Epithelial cell of prostate (primary cell): ENCODE measurements at regions not wholly inside any gene's neighbourhood (a gene's known extent, or its start where the extent isn't known, plus 50 kb on each side); places are given as distances from the start of the nearest gene placed in this dataset.
A peak's percentile ranks its signal among the peaks of the same experiment; 100 is the strongest.

Experiments used
- DNase-seq: peaks from one replicate; pipeline ENCODE4 v3.0.0-alpha.2; 2011; ENCODE audit warnings: low read depth, low spot score
- H3K27ac ChIP-seq: fragments of 450-650 bp; 2 replicates; pipeline ENCODE4 v1.5.1; 2017; ENCODE audit warnings: mild to moderate bottlenecking

DNA sequence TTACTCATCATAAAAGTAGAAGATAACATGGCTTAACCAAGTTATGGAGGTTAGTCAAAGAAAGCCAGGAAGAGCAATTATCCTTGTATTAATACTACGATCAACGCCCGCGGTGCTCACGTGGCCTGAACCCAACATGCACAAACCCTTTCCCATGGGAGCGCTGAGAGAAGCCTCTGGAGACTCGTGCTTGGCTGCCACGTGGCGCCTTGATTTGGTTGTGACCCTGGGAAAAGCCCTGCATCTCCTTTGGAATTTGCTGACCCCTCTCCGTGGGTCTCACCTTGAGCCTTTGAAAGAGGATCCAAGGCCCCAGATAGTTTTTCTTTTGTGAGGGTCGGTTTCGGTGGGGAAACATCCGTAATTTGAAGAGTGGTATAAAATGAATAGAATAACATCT is 255.6 kb downstream of the DCDC2C start:
- H3K27ac ChIP-seq, result no peak overlapping the region
- no peak for DNase-seq

DNA sequence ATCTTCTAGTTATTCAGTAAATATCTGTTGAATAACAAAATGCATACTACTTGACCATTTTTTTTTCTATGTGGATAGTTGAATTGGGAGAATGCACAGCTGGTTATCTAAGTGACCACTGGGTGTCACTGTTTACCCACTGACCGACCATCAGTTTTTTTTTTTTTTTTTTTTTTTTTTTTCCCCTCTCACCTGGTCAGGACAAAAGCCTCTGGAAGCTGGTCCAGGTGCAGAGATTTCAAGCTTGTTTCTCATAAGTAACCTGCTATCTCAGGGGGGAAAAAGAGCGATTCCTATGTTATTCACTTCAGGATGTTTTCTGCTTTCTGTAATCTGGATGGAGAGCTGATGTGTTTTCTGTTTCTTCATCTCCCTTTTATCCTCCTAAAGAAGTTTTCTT is 256.0 kb downstream of the DCDC2C start:
- no peak overlapping the region for H3K27ac ChIP-seq
- DNase-seq, result no peak

DNA sequence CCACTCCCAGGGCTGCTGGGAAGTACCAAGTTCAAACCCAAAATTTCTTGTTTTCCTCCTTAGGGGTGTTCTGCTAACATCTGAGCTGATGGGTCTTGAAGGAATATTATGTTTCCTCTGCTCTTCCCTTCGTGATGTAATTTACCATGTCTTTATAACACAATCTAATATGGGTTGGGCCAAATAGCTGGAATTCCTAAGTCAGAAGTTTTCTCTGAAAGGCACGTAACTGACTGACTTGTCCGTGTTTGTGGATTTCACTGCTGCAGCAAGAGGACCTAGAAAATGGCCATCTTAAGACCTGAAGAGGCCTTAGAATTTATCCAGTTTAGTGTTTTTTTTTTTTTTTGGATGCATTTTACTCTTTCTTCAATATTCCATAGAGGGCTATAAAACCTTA is 256.7 kb downstream of the DCDC2C start:
- no peak overlapping the region for H3K27ac ChIP-seq
- no peak for DNase-seq

DNA sequence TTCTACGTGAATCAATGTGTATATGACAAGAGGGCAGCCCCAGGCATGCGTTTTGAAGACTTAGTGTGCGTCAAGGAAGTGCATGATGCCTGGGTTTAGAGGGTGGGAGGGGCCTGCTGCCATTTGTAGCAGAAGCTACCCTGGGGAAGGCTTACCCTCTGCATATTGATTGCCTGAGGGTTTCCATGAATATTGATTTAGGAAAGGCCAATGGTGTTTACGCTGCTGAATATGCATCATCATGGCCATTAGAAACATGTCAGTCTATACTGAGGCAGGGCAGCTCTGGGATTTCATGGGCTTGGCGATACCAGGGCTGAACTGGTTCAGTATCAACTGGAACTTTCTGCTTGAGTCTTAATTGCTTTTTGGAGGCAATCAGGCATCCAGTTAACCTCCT is 259.3 kb downstream of the DCDC2C start:
- no peak overlapping the region for H3K27ac ChIP-seq
- DNase-seq, result no peak

DNA sequence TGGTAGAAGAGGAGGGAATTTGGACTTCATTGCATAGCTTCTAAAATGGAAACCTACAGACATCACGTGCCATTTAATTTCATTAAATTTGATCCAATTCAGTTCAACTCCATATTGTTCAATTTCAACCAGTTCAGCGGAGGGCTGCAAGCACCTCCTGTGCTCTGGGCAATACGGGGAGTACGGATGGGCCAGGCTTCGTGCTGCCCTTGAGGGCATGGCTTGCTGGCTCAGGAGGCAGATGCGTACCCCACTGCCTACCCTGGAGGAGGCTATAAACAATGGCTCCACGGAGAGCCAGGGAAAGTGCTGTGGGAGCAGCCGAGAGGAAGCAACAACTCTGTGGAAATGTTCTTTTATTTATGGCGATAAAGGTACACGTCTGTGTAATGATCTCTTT is 261.8 kb downstream of the DCDC2C start:
- no peak for DNase-seq
- no peak overlapping the region for H3K27ac ChIP-seq

DNA sequence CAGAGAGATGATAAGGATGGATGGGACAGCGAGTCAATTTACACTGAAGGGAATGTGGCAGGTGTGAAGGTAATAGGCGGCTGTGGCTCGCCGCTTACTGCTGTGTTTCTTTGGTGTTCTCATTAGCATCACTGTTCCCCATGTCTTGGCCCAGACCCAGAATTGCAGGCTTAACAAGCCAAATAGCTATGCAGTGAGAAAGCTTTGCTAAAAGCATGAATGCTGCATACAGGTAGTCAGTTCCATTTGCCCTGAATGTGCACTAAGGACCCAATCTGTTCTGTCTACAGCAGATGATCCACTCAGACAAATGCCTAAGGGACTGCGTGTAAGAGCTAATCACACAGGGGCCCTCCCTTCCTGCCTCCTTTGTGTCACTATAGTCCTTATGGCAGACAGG is 262.6 kb downstream of the DCDC2C start:
- no peak for DNase-seq
- H3K27ac ChIP-seq, result no peak overlapping the region

DNA sequence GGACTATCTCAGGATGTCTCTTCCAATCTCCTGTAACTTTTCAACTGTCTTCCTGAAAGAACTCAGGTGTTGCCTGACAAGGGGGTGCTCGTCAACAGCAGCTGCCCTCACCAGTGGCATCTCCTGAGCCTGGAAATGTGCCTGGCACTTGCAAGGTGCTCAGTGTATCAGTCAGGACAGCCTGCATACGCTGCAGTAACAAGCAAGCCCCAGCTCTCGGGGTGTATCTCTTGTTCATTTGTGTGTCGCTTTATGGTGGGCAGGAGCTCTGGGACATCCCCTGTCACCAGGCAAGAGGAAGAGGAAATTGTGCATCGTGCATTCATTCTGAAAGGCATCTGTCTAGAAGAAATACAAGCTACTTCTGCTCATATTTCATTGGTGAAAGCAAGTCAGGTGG is 263.1 kb downstream of the DCDC2C start:
- DNase-seq, result no peak
- H3K27ac ChIP-seq, result no peak overlapping the region

DNA sequence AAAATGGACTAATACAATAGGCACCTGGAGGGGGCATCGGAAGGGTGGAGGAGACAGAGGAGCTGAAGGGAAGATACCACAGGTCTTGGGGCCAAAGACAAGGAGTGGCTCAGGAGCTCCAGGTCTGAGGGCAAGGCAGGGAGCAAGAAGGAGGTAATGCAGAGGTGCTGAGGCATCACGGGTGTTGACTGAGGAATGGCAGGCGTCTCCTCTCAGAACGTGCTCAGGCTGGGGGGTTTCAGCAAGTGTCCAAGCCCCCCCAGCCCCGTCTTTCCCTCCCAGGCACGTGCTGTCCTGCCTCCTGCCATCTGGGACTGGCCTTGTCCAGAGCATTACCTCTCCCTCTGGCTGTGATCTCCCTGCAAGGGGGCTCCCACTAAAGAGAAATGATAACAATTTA is 265.4 kb downstream of the DCDC2C start:
- no peak overlapping the region for H3K27ac ChIP-seq
- no peak for DNase-seq

DNA sequence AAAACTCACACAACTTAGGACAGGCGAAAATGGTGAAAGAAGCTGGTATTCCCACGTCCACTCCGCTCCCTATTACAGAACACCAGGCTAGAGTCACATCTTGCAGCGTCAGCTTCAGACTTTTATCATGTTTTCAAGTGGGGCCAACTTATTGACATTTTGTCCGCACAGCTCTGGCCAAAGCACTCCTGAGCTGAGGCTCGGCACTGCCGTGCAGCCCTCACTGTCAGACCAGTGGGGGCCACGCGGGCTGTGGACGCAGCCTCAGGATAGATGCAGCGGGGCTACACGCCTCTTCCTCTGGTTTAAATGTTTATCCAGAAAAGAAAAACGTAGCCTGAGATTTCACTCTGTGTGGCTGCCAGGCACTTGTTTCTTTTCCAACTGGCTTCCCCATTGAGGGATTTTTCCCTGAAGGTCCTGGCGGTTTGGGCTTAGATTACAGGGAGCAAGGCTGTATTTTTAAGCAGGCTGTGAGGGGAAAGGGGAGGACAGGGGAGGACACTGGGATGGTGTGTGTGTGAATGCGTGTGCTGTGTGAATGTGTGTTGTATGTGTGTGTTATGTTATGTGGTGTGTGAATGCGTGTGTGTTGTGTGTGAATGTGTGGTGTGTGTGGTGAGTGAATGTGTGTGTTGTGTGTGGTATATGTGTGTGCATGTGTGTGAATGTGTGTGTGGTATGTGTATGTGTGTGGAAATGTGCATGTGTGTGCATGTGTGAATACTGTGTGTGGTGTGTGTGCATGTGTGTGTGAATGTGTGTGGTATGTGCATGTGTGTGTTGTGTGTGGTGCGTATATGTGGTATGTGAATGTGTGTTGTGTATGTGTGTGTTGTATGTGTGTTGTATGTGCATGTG is 267.6 kb downstream of the DCDC2C start:
- DNase-seq, result no peak
- H3K27ac ChIP-seq, result no peak overlapping the region

DNA sequence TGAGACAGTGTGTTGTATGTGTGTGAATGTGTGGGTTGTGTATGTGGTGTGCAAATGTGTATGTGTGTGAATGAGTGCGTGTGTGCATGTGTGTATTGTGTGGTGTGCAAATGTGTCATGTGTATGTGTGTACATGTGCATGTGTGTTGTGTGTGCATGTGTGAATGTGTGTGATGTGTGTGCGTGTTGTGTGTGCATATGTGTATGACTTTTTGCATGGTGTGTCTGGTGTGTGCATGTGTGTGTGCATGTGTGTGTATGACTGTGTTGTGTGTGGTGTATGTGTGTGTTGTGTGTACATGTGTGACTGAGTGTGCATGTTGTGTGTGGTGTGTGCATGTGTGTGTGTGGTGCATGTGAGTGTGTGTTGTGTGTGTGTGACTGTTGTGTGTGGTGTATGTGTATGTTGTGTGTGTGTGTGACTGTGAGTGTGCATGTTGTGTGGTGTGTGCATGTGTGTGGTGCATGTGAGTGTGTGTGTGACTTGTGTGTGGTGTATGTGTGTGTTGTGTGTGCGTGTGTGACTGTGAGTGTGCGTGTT is 268.3 kb downstream of the DCDC2C start:
- DNase-seq, result no peak
- no peak overlapping the region for H3K27ac ChIP-seq

DNA sequence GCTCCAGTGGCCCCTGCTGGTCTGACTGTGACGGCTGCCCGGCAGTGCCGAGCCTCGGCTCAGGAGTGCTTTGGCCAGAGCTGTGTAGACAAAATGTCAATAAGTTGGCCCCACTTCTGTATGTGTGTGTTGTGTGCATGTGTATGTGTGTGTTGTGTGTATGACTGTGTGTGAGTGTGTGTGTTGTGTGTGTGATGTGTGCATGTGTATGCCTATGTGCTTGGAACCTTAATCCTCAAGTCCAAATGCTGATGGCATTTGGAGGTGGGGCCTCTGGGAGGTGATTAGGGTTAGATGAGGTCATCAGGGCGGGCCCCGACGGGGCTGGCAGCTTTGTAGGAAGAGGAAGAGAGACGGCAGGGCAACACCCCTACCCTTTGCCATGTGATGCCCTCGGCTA is 269.0 kb downstream of the DCDC2C start:
- no peak for DNase-seq
- no peak overlapping the region for H3K27ac ChIP-seq

DNA sequence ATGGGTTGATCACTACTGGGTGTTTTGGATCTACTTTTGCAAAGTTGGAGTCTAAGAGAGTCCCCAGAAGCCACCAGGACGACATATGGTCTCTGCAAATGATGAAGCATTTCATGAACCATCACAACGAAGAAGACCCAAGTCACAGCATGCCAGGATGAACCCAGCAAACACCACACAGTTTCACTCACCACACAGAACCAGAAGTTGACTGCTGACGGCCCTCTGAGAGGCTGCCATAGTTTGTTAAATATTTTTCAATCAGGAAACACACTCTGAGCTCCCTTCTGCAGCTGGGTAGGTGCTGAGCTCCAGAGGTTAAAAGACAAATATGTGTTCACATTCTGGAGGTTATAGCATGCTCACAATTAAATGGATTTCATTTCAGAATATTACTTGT is 271.4 kb downstream of the DCDC2C start:
- DNase-seq, result no peak
- no peak overlapping the region for H3K27ac ChIP-seq

DNA sequence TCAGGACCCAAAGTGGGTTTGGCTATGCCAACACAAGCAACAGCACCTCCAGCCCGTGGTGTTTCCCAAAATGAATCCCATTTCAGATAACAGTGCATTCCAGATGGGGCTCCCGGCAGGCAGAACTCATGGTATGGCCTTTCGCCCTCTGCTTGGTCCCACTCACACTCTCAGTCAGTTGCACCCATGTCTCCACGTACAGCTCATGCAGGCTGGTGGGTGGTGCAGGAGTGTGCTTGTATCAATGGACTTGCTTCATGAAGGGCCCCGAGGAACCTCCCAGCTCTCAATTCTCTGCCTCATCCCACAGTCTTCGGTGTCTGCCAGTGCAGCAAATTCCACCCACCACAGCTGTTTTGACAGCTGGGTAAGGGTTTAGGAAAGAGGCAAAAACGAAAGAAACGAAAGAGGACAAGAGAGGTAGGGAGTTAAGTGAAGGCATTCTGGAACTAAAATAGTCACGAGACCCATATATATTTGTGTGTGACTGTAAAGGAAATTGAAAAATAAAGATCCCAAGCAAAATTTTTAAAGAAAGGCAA is 278.1 kb downstream of the DCDC2C start:
- no peak for DNase-seq
- H3K27ac ChIP-seq, result no peak overlapping the region

DNA sequence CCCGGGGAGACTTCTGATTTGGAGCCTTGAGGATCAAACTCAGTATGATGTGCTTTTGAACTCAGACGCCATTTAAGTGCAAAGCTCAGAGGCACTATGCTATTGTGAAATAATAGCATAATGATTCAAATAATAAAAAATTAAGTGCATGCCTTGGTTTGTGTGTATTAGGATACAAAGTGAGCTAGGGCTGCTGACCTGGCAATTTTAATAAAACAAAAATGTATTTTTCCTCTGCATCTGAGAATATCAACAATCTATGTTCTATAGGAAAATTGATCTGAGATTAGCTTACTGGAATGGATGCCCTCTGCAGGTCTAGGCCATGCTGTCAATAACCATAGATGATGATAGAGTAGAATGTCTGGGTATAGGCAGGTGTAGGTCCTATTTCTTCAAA is 278.8 kb downstream of the DCDC2C start:
- DNase-seq, result no peak
- no peak overlapping the region for H3K27ac ChIP-seq

DNA sequence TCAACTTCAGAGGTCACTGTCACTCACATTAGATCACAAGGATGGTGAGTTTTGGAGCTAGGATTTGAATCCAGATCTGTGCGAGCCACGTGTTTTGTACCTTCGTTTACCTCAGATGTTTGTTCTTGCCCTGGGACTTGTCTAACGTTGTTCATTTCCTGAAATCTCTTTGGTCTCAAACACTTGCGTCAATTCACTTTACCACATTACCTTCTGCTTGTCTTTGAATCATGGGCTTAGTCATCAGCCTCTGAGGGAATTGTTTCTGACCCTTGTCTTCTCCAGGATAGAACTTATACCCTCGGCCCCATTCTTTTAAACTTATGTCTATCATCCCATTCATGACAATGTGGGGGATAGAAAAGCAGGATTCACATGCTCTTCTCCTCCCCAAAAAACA is 282.7 kb downstream of the DCDC2C start:
- H3K27ac ChIP-seq, result peak overlapping the region; percentile 28

DNA sequence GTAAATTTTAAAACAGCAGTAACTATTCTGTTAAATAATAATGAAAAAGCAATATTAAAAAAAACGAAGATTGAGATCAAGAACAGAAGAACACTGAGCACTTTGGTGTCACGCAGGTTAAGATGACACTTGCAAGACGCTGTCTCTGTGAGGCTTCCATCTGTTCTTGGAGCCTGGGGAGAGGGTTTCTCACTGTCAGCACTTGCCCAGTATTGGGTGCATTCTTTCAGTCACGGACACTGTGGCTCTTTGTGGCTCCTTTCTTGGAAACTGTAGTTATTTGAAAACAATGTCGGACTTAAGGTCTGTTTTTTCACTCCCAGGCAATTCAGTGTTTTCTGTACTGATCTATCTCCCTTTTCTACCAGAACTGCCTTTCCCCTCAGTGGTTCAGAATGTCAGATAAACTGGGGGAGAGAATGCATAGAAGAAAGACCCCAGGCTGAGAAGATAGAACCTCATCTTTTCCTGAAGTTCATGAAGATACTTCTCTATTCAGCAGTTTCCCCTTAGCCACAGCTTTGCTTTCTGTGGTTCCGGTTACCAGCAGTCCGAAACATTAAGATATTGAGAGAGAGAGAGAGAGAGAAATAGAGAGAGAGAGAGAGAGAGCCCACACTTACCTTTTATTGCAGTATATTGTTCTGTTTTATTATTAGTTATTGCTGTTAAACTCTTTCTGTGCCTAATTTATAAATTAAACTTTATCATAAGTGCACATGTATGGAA is 283.3 kb downstream of the DCDC2C start:
- DNase-seq, result no peak
- no peak overlapping the region for H3K27ac ChIP-seq

More for the DNA sequence above, 282.7 kb downstream of the DCDC2C start:
- peak; percentile 39 for DNase-seq

DNA sequence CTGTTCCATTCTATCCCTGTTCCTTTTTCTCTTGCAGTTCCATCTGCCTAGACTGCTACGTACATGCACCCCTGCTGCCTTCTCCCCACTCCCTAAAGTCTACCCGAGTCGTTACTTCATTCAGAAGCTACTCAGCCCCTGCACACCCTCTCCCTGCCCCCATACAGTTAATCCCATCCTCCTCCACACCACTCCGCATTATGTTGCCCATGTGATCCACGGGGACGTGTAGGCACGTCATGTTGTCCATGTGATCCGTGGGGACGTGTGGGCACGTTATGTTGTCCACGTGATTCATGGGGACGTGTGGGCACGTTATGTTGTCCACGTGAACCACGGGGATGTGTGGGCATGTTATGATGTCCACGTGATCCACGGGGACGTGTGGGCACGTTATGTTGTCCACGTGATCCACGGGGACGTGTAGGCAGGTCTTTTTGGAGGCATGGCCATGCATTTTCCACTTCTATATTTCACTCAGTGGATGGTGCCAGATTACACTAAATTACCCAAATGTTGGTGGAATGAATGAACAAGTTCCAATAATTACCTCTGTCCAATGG is 299.5 kb downstream of the DCDC2C start:
- H3K27ac ChIP-seq, result no peak overlapping the region
- DNase-seq, result no peak

DNA sequence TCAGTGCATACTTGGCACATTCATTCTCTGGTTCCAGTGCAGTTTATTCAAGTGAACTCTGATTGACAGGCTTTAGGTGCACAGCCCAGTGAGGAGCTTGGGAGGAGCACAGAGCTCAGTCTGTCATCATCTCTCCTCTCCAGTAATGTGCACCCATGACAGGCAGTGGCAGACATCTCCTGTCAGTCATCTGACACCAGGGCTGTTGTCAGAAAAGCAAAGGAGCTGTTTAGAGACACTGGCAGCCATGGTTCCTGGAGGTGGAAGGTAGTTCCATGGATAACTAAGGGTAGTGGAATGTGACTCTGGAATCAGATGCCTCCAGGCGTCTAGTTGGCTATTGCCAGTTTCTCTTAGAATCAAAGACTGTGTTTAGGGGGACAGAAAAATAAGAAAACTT is 308.8 kb downstream of the DCDC2C start:
- no peak overlapping the region for H3K27ac ChIP-seq
- no peak for DNase-seq

DNA sequence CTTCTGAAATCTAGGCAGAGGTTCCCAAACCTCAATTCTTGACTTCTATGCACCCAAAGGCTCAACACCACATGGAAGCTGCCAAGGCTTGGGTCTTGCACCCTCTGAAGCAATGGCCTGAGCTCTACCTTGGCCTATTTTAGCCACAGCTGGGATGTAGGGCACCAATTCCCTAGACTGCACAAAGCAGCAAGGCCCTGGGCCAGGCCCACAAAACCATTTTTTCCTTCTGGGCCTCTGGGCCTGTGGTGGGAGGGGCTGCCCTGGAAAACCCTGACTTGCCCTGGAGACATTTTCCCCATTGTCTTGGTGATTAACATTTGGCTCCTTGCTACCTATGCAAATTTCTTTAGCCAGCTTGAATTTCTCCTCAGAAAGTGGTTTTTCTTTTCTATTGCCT is 315.2 kb downstream of the DCDC2C start:
- DNase-seq, result no peak
- no peak overlapping the region for H3K27ac ChIP-seq

DNA sequence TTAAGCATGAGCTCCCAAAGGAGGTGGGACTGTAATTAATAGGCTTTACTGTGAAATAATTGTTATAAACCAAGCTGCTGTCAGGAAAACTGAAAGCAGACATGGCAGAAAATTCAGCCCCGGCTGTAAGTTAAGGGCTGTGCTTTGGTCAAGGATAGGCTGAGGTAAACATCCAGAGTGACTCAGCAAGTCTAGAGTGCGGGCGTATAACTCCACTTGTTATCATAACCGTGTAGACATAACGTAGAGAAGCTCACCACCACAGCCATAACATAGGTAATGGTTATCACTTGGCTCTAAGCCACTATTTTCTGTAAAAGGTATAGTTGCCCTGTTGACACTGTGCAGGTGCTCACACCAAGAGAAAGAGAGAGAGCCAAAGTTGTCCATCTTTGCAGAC is 316.8 kb downstream of the DCDC2C start:
- H3K27ac ChIP-seq, result no peak overlapping the region
- no peak for DNase-seq

DNA sequence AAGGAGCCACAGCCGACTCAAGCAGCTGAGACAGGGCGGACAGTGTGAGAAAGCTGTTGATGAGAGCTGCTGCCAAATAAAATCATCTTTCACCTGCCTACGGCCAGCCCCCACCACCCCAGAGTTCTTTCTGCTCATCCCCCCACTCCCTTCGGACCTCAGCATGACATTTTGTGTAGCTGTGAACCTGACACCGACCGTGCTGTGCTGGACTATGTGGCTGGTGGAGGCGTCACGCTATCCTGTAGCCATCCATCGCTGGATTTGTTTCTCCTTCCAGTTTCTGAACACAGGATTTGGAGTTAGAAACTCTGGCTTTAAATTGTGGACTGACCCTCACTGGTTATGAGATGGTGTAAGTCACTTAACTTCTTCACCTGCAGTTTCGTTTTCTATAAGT is 317.3 kb downstream of the DCDC2C start:
- no peak for DNase-seq
- H3K27ac ChIP-seq, result no peak overlapping the region
